ENCODE measurements at regions not wholly inside any gene's neighbourhood (a gene's known extent, or its start where the extent isn't known, plus 50 kb on each side); places are given as distances from the start of the nearest gene placed in this dataset.
"Not testable (repeated sequence)": the region's sequence is repeated elsewhere in the genome, so short reads cannot be mapped to it uniquely, and the experiment has no call there.

GRCh38 chr7:112985377-112985987 lies 101.1 kb downstream of the GPR85 start:
- H3K4me3 ChIP-seq (ENCODE audit: low read depth in 1 of 2, low read length in 2 of 2), result no peak overlapping the region
- H3K27ac ChIP-seq (ENCODE audit: low read depth in 2 of 2, low read length in 1 of 2), result no peak overlapping the region
- H3K9me3 ChIP-seq (ENCODE audit: control insufficient read depth in 2 of 2, insufficient read depth in 1 of 2, low read depth in 1 of 2, low read length in 1 of 2), result no peaks in the 10 kb centered on the region
- H3K36me3 ChIP-seq (ENCODE audit: control insufficient read depth in 2 of 2, insufficient read depth in 2 of 2, low read length in 1 of 2), result no peaks in the 10 kb centered on the region
- no peaks in the 10 kb centered on the region for H3K27me3 ChIP-seq (ENCODE audit: control insufficient read depth in 1 of 2, insufficient read depth in 2 of 2, low read length in 2 of 2)
- 50 to 52% methylated on average over 9 of the region's 9 CpGs for WGBS, 2 donors
- no peaks in the 10 kb centered on the region for H3K4me1 ChIP-seq (ENCODE audit: control insufficient read depth in 2 of 2, insufficient read depth in 2 of 2, low read length in 1 of 2)

GRCh38 chr7:112982441-112983063 lies 104.1 kb downstream of the GPR85 start:
- H3K4me1 ChIP-seq (ENCODE audit: control insufficient read depth in 2 of 2, insufficient read depth in 2 of 2, low read length in 1 of 2), result no peaks in the 10 kb centered on the region
- H3K4me3 ChIP-seq (ENCODE audit: low read depth in 1 of 2, low read length in 2 of 2), result no peak overlapping the region
- H3K27me3 ChIP-seq (ENCODE audit: control insufficient read depth in 1 of 2, insufficient read depth in 2 of 2, low read length in 2 of 2), result no peaks in the 10 kb centered on the region
- no peaks in the 10 kb centered on the region for H3K9me3 ChIP-seq (ENCODE audit: control insufficient read depth in 2 of 2, insufficient read depth in 1 of 2, low read depth in 1 of 2, low read length in 1 of 2)
- H3K36me3 ChIP-seq (ENCODE audit: control insufficient read depth in 2 of 2, insufficient read depth in 2 of 2, low read length in 1 of 2), result no peaks in the 10 kb centered on the region
- H3K27ac ChIP-seq (ENCODE audit: low read depth in 2 of 2, low read length in 1 of 2), result no peak overlapping the region
- WGBS, 2 donors, result 46 to 57% methylated on average over 1 of the region's 1 CpG

- no peak overlapping the region for H3K4me3 ChIP-seq (ENCODE audit: low read depth in 1 of 2, low read length in 2 of 2)
- 89 to 98% methylated on average over 1 of the region's 1 CpG for WGBS, 2 donors
Observed at GRCh38 chr7:112981966-112982365, 104.7 kb downstream of the GPR85 start.

GRCh38 chr7:112979055-112979454 lies 107.6 kb downstream of the GPR85 start:
- not testable (repeated sequence) for H3K4me1 ChIP-seq (ENCODE audit: control insufficient read depth in 2 of 2, insufficient read depth in 2 of 2, low read length in 1 of 2); H3K4me3 ChIP-seq (ENCODE audit: low read depth in 1 of 2, low read length in 2 of 2); H3K36me3 ChIP-seq (ENCODE audit: control insufficient read depth in 2 of 2, insufficient read depth in 2 of 2, low read length in 1 of 2); H3K27ac ChIP-seq (ENCODE audit: low read depth in 2 of 2, low read length in 1 of 2); H3K27me3 ChIP-seq (ENCODE audit: control insufficient read depth in 1 of 2, insufficient read depth in 2 of 2, low read length in 2 of 2); H3K9me3 ChIP-seq (ENCODE audit: control insufficient read depth in 2 of 2, insufficient read depth in 1 of 2, low read depth in 1 of 2, low read length in 1 of 2)
- WGBS, 2 donors, result 70 to 71% methylated on average over 2 of the region's 3 CpGs

More at GRCh38 chr7:112981966-112982365, 104.7 kb downstream of the GPR85 start:
- no peaks in the 10 kb centered on the region for H3K36me3 ChIP-seq (ENCODE audit: control insufficient read depth in 2 of 2, insufficient read depth in 2 of 2, low read length in 1 of 2)
- H3K27me3 ChIP-seq (ENCODE audit: control insufficient read depth in 1 of 2, insufficient read depth in 2 of 2, low read length in 2 of 2), result no peaks in the 10 kb centered on the region
- no peaks in the 10 kb centered on the region for H3K9me3 ChIP-seq (ENCODE audit: control insufficient read depth in 2 of 2, insufficient read depth in 1 of 2, low read depth in 1 of 2, low read length in 1 of 2)
- no peaks in the 10 kb centered on the region for H3K4me1 ChIP-seq (ENCODE audit: control insufficient read depth in 2 of 2, insufficient read depth in 2 of 2, low read length in 1 of 2)
- H3K27ac ChIP-seq (ENCODE audit: low read depth in 2 of 2, low read length in 1 of 2), result no peak overlapping the region

- H3K27ac ChIP-seq (ENCODE audit: low read depth in 2 of 2, low read length in 1 of 2); H3K36me3 ChIP-seq (ENCODE audit: control insufficient read depth in 2 of 2, insufficient read depth in 2 of 2, low read length in 1 of 2); H3K4me3 ChIP-seq (ENCODE audit: low read depth in 1 of 2, low read length in 2 of 2); H3K9me3 ChIP-seq (ENCODE audit: control insufficient read depth in 2 of 2, insufficient read depth in 1 of 2, low read depth in 1 of 2, low read length in 1 of 2); H3K4me1 ChIP-seq (ENCODE audit: control insufficient read depth in 2 of 2, insufficient read depth in 2 of 2, low read length in 1 of 2); H3K27me3 ChIP-seq (ENCODE audit: control insufficient read depth in 1 of 2, insufficient read depth in 2 of 2, low read length in 2 of 2): not testable (repeated sequence)
- WGBS, 2 donors, result 61 to 74% methylated on average over 4 to 5 of the region's 8 CpGs
Observed at GRCh38 chr7:112977244-112977955, 109.2 kb downstream of the GPR85 start.

GRCh38 chr7:112970771-112971170 lies 115.9 kb downstream of the GPR85 start:
- Histone ChIP-seq H3K9me3 (ENCODE audit: control insufficient read depth in 2 of 2, insufficient read depth in 1 of 2, low read depth in 1 of 2, low read length in 1 of 2) (no peaks in the 10 kb centered on the region), H3K27me3 (ENCODE audit: control insufficient read depth in 1 of 2, insufficient read depth in 2 of 2, low read length in 2 of 2) (no peaks in the 10 kb centered on the region), H3K27ac (ENCODE audit: low read depth in 2 of 2, low read length in 1 of 2) (no peak overlapping the region), H3K4me3 (ENCODE audit: low read depth in 1 of 2, low read length in 2 of 2) (no peak overlapping the region), H3K36me3 (ENCODE audit: control insufficient read depth in 2 of 2, insufficient read depth in 2 of 2, low read length in 1 of 2) (no peaks in the 10 kb centered on the region), H3K4me1 (ENCODE audit: control insufficient read depth in 2 of 2, insufficient read depth in 2 of 2, low read length in 1 of 2) (no peaks in the 10 kb centered on the region)

GRCh38 chr7:112969946-112970345 lies 116.7 kb downstream of the GPR85 start:
- Histone ChIP-seq H3K9me3 (ENCODE audit: control insufficient read depth in 2 of 2, insufficient read depth in 1 of 2, low read depth in 1 of 2, low read length in 1 of 2) (no peaks in the 10 kb centered on the region), H3K27me3 (ENCODE audit: control insufficient read depth in 1 of 2, insufficient read depth in 2 of 2, low read length in 2 of 2) (no peaks in the 10 kb centered on the region), H3K27ac (ENCODE audit: low read depth in 2 of 2, low read length in 1 of 2) (no peak overlapping the region), H3K36me3 (ENCODE audit: control insufficient read depth in 2 of 2, insufficient read depth in 2 of 2, low read length in 1 of 2) (no peaks in the 10 kb centered on the region), H3K4me1 (ENCODE audit: control insufficient read depth in 2 of 2, insufficient read depth in 2 of 2, low read length in 1 of 2) (no peaks in the 10 kb centered on the region), H3K4me3 (ENCODE audit: low read depth in 1 of 2, low read length in 2 of 2) (no peak overlapping the region)
- 86 to 88% methylated on average over 1 of the region's 1 CpG for WGBS, 2 donors

GRCh38 chr7:112965506-112965905 lies 121.1 kb downstream of the GPR85 start:
- 24 to 37% methylated on average over 1 of the region's 1 CpG for WGBS, 2 donors
- no peaks in the 10 kb centered on the region for H3K36me3 ChIP-seq (ENCODE audit: control insufficient read depth in 2 of 2, insufficient read depth in 2 of 2, low read length in 1 of 2)
- no peaks in the 10 kb centered on the region for H3K9me3 ChIP-seq (ENCODE audit: control insufficient read depth in 2 of 2, insufficient read depth in 1 of 2, low read depth in 1 of 2, low read length in 1 of 2)
- H3K27me3 ChIP-seq (ENCODE audit: control insufficient read depth in 1 of 2, insufficient read depth in 2 of 2, low read length in 2 of 2), result no peaks in the 10 kb centered on the region
- no peaks in the 10 kb centered on the region for H3K4me1 ChIP-seq (ENCODE audit: control insufficient read depth in 2 of 2, insufficient read depth in 2 of 2, low read length in 1 of 2)
- no peak overlapping the region for H3K27ac ChIP-seq (ENCODE audit: low read depth in 2 of 2, low read length in 1 of 2)
- H3K4me3 ChIP-seq (ENCODE audit: low read depth in 1 of 2, low read length in 2 of 2), result no peak overlapping the region

GRCh38 chr7:112963634-112964033 lies 123.0 kb downstream of the GPR85 start:
- WGBS, 2 donors, result 50 to 93% methylated on average over 1 of the region's 1 CpG
- H3K4me1 ChIP-seq (ENCODE audit: control insufficient read depth in 2 of 2, insufficient read depth in 2 of 2, low read length in 1 of 2), result no peaks in the 10 kb centered on the region
- no peaks in the 10 kb centered on the region for H3K36me3 ChIP-seq (ENCODE audit: control insufficient read depth in 2 of 2, insufficient read depth in 2 of 2, low read length in 1 of 2)
- H3K4me3 ChIP-seq (ENCODE audit: low read depth in 1 of 2, low read length in 2 of 2), result no peak overlapping the region
- H3K27me3 ChIP-seq (ENCODE audit: control insufficient read depth in 1 of 2, insufficient read depth in 2 of 2, low read length in 2 of 2), result no peaks in the 10 kb centered on the region
- no peak overlapping the region for H3K27ac ChIP-seq (ENCODE audit: low read depth in 2 of 2, low read length in 1 of 2)
- H3K9me3 ChIP-seq (ENCODE audit: control insufficient read depth in 2 of 2, insufficient read depth in 1 of 2, low read depth in 1 of 2, low read length in 1 of 2), result no peaks in the 10 kb centered on the region

GRCh38 chr7:112962815-112963214 lies 123.8 kb downstream of the GPR85 start:
- no peaks in the 10 kb centered on the region for H3K9me3 ChIP-seq (ENCODE audit: control insufficient read depth in 2 of 2, insufficient read depth in 1 of 2, low read depth in 1 of 2, low read length in 1 of 2)
- H3K27ac ChIP-seq (ENCODE audit: low read depth in 2 of 2, low read length in 1 of 2), result no peak overlapping the region
- 67 to 71% methylated on average over 3 of the region's 3 CpGs for WGBS, 2 donors
- H3K4me1 ChIP-seq (ENCODE audit: control insufficient read depth in 2 of 2, insufficient read depth in 2 of 2, low read length in 1 of 2), result no peaks in the 10 kb centered on the region
- H3K4me3 ChIP-seq (ENCODE audit: low read depth in 1 of 2, low read length in 2 of 2), result no peak overlapping the region
- no peaks in the 10 kb centered on the region for H3K36me3 ChIP-seq (ENCODE audit: control insufficient read depth in 2 of 2, insufficient read depth in 2 of 2, low read length in 1 of 2)
- H3K27me3 ChIP-seq (ENCODE audit: control insufficient read depth in 1 of 2, insufficient read depth in 2 of 2, low read length in 2 of 2), result no peaks in the 10 kb centered on the region
